HCT116 (cell line): ENCODE measurements at regions not wholly inside any gene's neighbourhood (a gene's known extent, or its start where the extent isn't known, plus 50 kb on each side); places are given as distances from the start of the nearest gene placed in this dataset.

ENCODE experiments used
- ATAC-seq: fragments of 200-7000 bp; cut with Tn5 transposase; 2 replicates; pipeline ENCODE4 v1.9.1; 2020; ENCODE audit warnings: mild to moderate bottlenecking, moderate library complexity
- BruUV-seq: library from RNA; stranded (reverse); fragments of 400-500 nt; replicated peaks from 2 replicates; lab custom pipeline; 2021; lab: Mats Ljungman, UMichigan
- CTCF ChIA-PET: fragments of 300-600 bp; sonication (Branson Sonifier 250); formaldehyde crosslinking; loops from one replicate; lab custom pipeline; 2021; ENCODE audit warnings: antibody characterized with exemption; lab: Charles Lee
- POLR2A ChIA-PET: fragments of 300-600, 350-600 bp; sonication (Branson Sonifier 250); formaldehyde crosslinking; loops from one replicate; lab custom pipeline; 2021; ENCODE audit warnings: antibody characterized with exemption; lab: Charles Lee
- RAD21 ChIA-PET, 2 experiments: fragments of 300-600 bp; sonication (Branson Sonifier 250); formaldehyde crosslinking; loops; one replicate each; lab custom pipeline; 2023; ENCODE audit warnings: low total read pairs in 2 of 2; ENCODE audit not compliant: uncharacterized antibody in 2 of 2, unreplicated experiment in 2 of 2, low non-redundant PET in 1 of 2; lab: Charles Lee
- DNase-seq: peaks from one replicate; pipeline ENCODE4 v3.0.0-alpha.2; 2010; ENCODE audit warnings: low read depth, low spot score
- H2AFZ ChIP-seq: fragments of 200-600 bp; shearing (Covaris generic), sonication (generic); 2 replicates; pipeline ENCODE4 v1.6.1; 2017; ENCODE audit warnings: low read depth, mixed run types, mixed read lengths, antibody characterized with exemption, low read length; ENCODE audit not compliant: poor library complexity, severe bottlenecking
- H3K27ac ChIP-seq: 2 replicates; pipeline ENCODE4 v1.5.1; 2012; ENCODE audit warnings: low read depth, low read length
- H3K27me3 ChIP-seq: fragments of 200-600 bp; sonication (generic); 2 replicates; pipeline ENCODE4 v1.6.1; 2016; ENCODE audit warnings: mixed run types, low read length, mixed read lengths; ENCODE audit not compliant: insufficient read depth
- H3K36me3 ChIP-seq, 2 experiments: fragments of 200-500 bp in 1 of 2; fragments of 200-600 bp in 1 of 2; sonication (Bioruptor generic) in 1 of 2; sonication (generic) in 1 of 2; 2 replicates each; pipeline versions ENCODE4 v1.5.1 to v1.6.1; 2014 to 2016; ENCODE audit warnings: low read length in 2 of 2, inconsistent platforms in 1 of 2, mixed read lengths in 1 of 2, mixed run types in 1 of 2; ENCODE audit not compliant: insufficient read depth in 2 of 2, control insufficient read depth in 1 of 2
- H3K4me1 ChIP-seq, 2 experiments: fragments of 200-600 bp in 1 of 2; sonication (generic) in 1 of 2; 2 replicates each; pipeline versions ENCODE4 v1.5.1 to v1.6.1; 2012 to 2017; ENCODE audit warnings: low read length in 2 of 2, inconsistent platforms in 1 of 2, mild to moderate bottlenecking in 1 of 2, mixed read lengths in 1 of 2, mixed run types in 1 of 2, moderate library complexity in 1 of 2; ENCODE audit not compliant: insufficient read depth in 2 of 2, control insufficient read depth in 1 of 2
- H3K4me2 ChIP-seq: fragments of 200-600 bp; sonication (generic); 2 replicates; pipeline ENCODE4 v1.6.1; 2017; ENCODE audit warnings: mixed run types, low read length, mixed read lengths
- H3K4me3 ChIP-seq, 2 experiments: fragments of 200-600 bp in 1 of 2; sonication (generic) in 1 of 2; replicated peaks in 1 of 2; 2 replicates each; pipeline ENCODE4 v1.5.1; 2011 to 2016; ENCODE audit warnings: low read length in 2 of 2, control low read depth in 1 of 2, low read depth in 1 of 2, mild to moderate bottlenecking in 1 of 2, mixed read lengths in 1 of 2, mixed run types in 1 of 2
- H3K79me2 ChIP-seq: fragments of 200-600 bp; sonication (generic); 2 replicates; pipeline ENCODE4 v1.6.1; 2017; ENCODE audit warnings: mild to moderate bottlenecking, mixed run types, low read length, moderate library complexity, mixed read lengths; ENCODE audit not compliant: insufficient read depth
- H3K9ac ChIP-seq: fragments of 200-600 bp; sonication (generic); 2 replicates; pipeline ENCODE4 v1.6.1; 2016; ENCODE audit warnings: low read length, mixed read lengths
- H3K9me2 ChIP-seq: fragments of 200-600 bp; sonication (generic), shearing (Covaris generic); 2 replicates; pipeline ENCODE4 v1.6.1; 2017; ENCODE audit warnings: mixed run types, mild to moderate bottlenecking, moderate library complexity; ENCODE audit not compliant: insufficient read depth
- H3K9me3 ChIP-seq, 2 experiments: fragments of 200-500 bp in 1 of 2; fragments of 200-600 bp in 1 of 2; sonication (Bioruptor generic) in 1 of 2; sonication (generic) in 1 of 2; 2 replicates each; pipeline ENCODE4 v1.6.1; 2014 to 2017; ENCODE audit warnings: low read length in 2 of 2, mixed read lengths in 2 of 2, inconsistent platforms in 1 of 2, low read depth in 1 of 2, mild to moderate bottlenecking in 1 of 2, mixed run types in 1 of 2, moderate library complexity in 1 of 2; ENCODE audit not compliant: control insufficient read depth in 1 of 2, insufficient read depth in 1 of 2
- H4K20me1 ChIP-seq: fragments of 200-600 bp; sonication (generic), shearing (Covaris generic); 2 replicates; pipeline ENCODE4 v1.6.1; 2017; ENCODE audit warnings: mixed run types, mild to moderate bottlenecking, moderate library complexity; ENCODE audit not compliant: insufficient read depth
- ATF3 ChIP-seq: IDR thresholded peaks from 2 replicates; pipeline ENCODE4 v1.6.1; 2012
- CBX3 ChIP-seq: IDR thresholded peaks from 2 replicates; pipeline ENCODE4 v1.6.1; 2012; ENCODE audit warnings: low read depth
- CTCF ChIP-seq, 3 experiments: fragments of 200-600 bp in 1 of 3; sonication (generic) in 1 of 3; IDR thresholded peaks in 2 of 3; conservative IDR thresholded peaks in 1 of 3; 2 replicates each; pipeline ENCODE4 v1.5.1; 2012 to 2017; ENCODE audit warnings: low read depth in 2 of 3, low read length in 2 of 3, antibody characterized with exemption in 1 of 3, borderline replicate concordance in 1 of 3, control low read depth in 1 of 3, mild to moderate bottlenecking in 1 of 3, mixed read lengths in 1 of 3, mixed run types in 1 of 3, moderate library complexity in 1 of 3; ENCODE audit not compliant: insufficient read depth in 1 of 3
- ELF1 ChIP-seq: IDR thresholded peaks from 2 replicates; pipeline ENCODE4 v1.6.1; 2012; ENCODE audit warnings: low read depth, borderline replicate concordance
- EZH2 ChIP-seq: fragments of 200-600 bp; sonication (generic); IDR thresholded peaks from 2 replicates; pipeline ENCODE4 v1.6.1; 2017; ENCODE audit warnings: antibody characterized with exemption, mixed run types
- JUND ChIP-seq: IDR thresholded peaks from 2 replicates; pipeline ENCODE4 v1.6.1; 2012
- MAX ChIP-seq: IDR thresholded peaks from 2 replicates; pipeline ENCODE4 v1.6.1; 2012
- POLR2A ChIP-seq: IDR thresholded peaks from 2 replicates; pipeline ENCODE4 v1.7.0; 2011; ENCODE audit warnings: borderline replicate concordance; ENCODE audit not compliant: insufficient read depth, insufficient read length; ENCODE audit errors: extremely low read depth
- POLR2AphosphoS5 ChIP-seq: IDR thresholded peaks from 2 replicates; pipeline ENCODE4 v1.6.1; 2011; ENCODE audit warnings: mild to moderate bottlenecking, low read depth, low read length, moderate library complexity
- SIN3A ChIP-seq: IDR thresholded peaks from 2 replicates; pipeline ENCODE4 v1.6.1; 2012; ENCODE audit warnings: low read depth
- SRF ChIP-seq: IDR thresholded peaks from 2 replicates; pipeline ENCODE4 v1.6.1; 2012; ENCODE audit warnings: low read depth
- TCF7L2 ChIP-seq: IDR thresholded peaks from 2 replicates; pipeline ENCODE4 v1.7.0; 2011; ENCODE audit warnings: borderline replicate concordance, inconsistent platforms; ENCODE audit not compliant: insufficient read depth, insufficient read length; ENCODE audit errors: extremely low read depth
- ZBTB33 ChIP-seq: IDR thresholded peaks from 2 replicates; pipeline ENCODE4 v1.6.1; 2011; ENCODE audit warnings: mild to moderate bottlenecking, low read length, moderate library complexity; ENCODE audit not compliant: insufficient replicate concordance; ENCODE audit errors: extremely low read depth
- ZFX ChIP-seq: fragments of 450-650 bp; IDR thresholded peaks from 2 replicates; pipeline ENCODE4 v1.6.1; 2017
- ZNF274 ChIP-seq: fragments of 200-500 bp; sonication (Bioruptor generic); IDR thresholded peaks from 2 replicates; pipeline ENCODE4 v1.6.1; 2014; ENCODE audit warnings: mild to moderate bottlenecking, low read depth, low read length, inconsistent platforms
- intact Hi-C: fragments of 100-400 bp; cut with micrococcal nuclease; formaldehyde crosslinking; loops from 2 replicates; pipeline ENCODE4 v1.10.0; 2022

GRCh38 chr5:165775111-165775510 lies 2269.7 kb downstream of the MAT2B start:
- H3K4me3 ChIP-seq, result no peak overlapping the region
- H3K9me2 ChIP-seq, result no peaks in the 10 kb centered on the region
- no peaks in the 10 kb centered on the region for H3K27me3 ChIP-seq
- no peaks in the 10 kb centered on the region for H3K36me3 ChIP-seq
- no peak for ATAC-seq
- H3K27ac ChIP-seq, result no peak overlapping the region
- H3K4me2 ChIP-seq, result no peak overlapping the region
- CTCF ChIA-PET, result no interaction called here
- H3K9ac ChIP-seq, result no peak overlapping the region
- TF ChIP-seq SRF (no peak), ZNF274 (no peak), ATF3 (no peak)
- intact Hi-C loops, result no loop called here
- RAD21 ChIA-PET, result no interaction called here
- H3K9me3 ChIP-seq, result peaks cover 9 to 15% of the 10 kb centered on the region in 2 experiments; a peak in 2 of 4 replicates
- POLR2A ChIA-PET, result no interaction called here
- no TSS peak for BruUV-seq
- H2AFZ ChIP-seq, result no peak overlapping the region
- no peak for DNase-seq
- H4K20me1 ChIP-seq, result no peaks in the 10 kb centered on the region
- no peaks in the 10 kb centered on the region for H3K79me2 ChIP-seq
- no peaks in the 10 kb centered on the region for H3K4me1 ChIP-seq

- CTCF ChIA-PET, result no interaction called here
- ATAC-seq (no peak), DNase-seq (no peak)
- Histone ChIP-seq H3K9me3 (peaks cover 15 to 23% of the 10 kb centered on the region in 2 experiments; a peak in 2 of 4 replicates), H4K20me1 (no peaks in the 10 kb centered on the region), H2AFZ (no peak overlapping the region), H3K9me2 (no peaks in the 10 kb centered on the region), H3K4me1 (no peaks in the 10 kb centered on the region), H3K4me2 (no peak overlapping the region), H3K27ac (no peak overlapping the region), H3K36me3 (no peaks in the 10 kb centered on the region), H3K9ac (no peak overlapping the region), H3K4me3 (no peak overlapping the region), H3K27me3 (no peaks in the 10 kb centered on the region), H3K79me2 (no peaks in the 10 kb centered on the region)
- RAD21 ChIA-PET, result no interaction called here
- intact Hi-C loops, result no loop called here
- POLR2A ChIA-PET, result no interaction called here
- TF ChIP-seq JUND (no peak), EZH2 (no peak), CTCF (IDR thresholded peaks at IDR 0.05 in 2 of 3, conservative IDR thresholded peaks at IDR 0.05 in 1 of 3; ENCODE audit: borderline replicate concordance in 1 of 3, insufficient read depth in 1 of 3, low read depth in 2 of 3, low read length in 2 of 3) (no peak), TCF7L2 (no peak), CBX3 (no peak), ELF1 (no peak), ZBTB33 (no peak), ATF3 (no peak), POLR2A (no peak), SIN3A (no peak), POLR2AphosphoS5 (no peak), MAX (no peak), ZFX (no peak)
- no TSS peak for BruUV-seq
These were observed 2274.1 kb downstream of the MAT2B start for GRCh38 chr5:165779505-165779904.
